HG02642 (cell line): ENCODE measurements at regions not wholly inside any gene's neighbourhood (a gene's known extent, or its start where the extent isn't known, plus 50 kb on each side); places are given as distances from the start of the nearest gene placed in this dataset.

Experiments
- ATAC-seq: cut with Tn5 transposase; IDR thresholded peaks from one replicate; pipeline ENCODE4 v1.9.1; 2021; ENCODE audit warnings: mild to moderate bottlenecking; ENCODE audit not compliant: unreplicated experiment, poor library complexity

DNA sequence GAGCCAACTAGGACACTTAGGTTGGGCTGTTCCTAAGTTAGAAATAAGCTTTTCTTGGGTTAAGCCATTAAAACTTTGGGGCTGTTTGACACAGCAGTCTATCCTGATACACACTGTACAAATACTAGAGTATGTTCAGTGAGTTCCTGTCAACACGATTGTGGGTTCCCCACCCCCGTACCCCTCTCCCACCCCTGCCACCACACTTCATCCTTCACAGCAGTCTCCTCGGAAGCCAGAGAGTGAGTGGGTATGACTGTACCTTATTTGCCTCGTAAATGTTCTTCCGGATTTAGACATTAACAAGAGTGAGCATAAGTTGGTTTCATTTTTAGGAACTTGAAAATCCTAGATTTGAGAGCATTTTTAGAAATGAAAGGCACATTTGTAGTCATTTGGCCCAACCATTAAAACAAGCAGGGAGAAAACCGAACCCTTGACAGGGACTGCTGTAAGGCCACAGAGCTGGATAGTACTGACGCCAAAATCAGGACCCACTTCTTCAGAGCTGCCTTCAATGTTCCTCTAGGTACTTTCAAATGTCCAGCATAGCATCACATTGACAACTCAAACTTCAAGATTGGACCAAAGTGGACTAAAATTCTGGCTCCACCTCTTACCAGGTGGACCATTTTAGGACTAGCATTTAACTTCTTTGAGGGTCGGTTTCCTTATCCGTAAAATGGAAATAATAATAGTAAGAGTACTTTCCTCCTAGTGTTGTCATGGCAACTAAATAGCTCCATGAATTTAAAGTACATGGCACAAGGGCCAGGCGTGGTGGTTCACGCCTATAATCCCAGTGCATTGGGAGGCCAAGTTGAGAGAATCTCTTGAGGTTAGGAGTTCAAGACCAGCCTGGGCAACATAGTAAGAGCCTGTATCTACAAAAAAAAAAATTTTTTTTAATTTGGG, 166.3 kb upstream of the SERTAD2 start:
- ATAC-seq: peak; percentile 87

DNA sequence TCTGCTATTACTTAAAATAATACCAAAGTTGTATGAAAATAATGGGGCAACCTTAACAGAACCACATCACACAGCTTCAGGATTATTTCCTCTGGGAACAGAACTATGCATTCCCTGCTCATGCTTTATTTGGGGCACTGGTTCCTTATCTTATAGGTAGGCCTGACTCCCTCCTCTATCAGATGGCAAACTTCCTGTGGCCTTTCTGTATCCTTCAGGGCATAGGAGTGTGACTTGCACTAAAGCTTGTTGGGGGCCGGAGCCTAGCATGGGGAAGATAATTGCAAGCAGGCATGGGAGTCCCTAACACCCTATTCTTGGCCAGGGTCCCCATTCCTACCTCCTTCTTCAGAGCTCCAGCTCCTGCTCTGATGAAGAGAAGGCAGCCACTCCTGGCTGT, 167.2 kb upstream of the SERTAD2 start:
- ATAC-seq: no peak

DNA sequence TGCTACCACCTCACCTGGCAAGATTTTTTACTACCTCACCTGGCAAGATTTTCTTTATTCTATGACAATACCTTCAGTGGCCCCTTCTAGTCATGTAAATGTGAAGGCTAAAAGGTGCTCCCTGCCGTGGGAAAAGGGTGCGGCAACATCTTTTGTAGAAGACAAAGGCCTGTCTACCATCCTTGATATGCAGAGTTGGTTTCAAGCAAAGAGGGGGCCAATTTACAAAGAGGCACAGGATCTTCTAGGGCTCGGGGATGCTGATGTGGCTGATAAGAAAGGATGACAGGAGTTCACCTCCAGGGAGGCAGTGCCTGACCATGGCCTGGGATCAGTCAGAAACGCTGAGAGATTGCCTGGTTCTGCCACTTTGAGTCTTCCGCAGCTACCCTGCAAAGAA, 165.4 kb upstream of the SLC1A4 start:
- ATAC-seq: no peak

DNA sequence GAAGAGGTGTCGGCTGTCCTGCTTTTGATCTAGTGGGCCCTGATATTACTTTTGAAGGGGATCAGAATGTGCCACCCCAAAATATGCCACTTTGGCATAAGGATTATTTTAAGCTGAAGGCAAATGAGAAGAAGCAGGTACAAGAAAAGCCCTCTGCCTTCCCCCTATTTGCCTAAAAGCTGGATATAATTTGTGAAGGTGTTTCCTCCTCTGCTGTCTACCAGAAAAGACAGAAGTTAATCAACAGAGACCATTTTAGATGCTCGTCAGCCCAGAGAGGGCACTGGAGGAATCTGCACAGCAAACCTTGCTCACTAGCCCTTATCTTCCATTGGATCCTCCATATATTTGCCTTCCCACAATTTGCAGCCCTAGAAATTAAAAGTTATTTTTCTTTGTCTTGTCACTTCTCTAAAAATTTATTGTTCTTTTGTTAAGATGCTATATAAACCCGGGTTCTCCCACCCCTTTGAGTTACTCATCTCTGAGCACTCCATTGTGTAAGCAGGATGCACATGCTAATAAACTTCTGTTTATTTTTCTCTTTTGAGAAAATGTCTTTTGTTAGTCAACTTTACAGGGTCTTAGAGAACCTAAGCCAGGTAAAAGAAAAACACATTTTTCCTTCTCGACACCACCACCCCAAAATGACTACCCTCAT, 163.2 kb upstream of the SLC1A4 start:
- ATAC-seq: no peak

DNA sequence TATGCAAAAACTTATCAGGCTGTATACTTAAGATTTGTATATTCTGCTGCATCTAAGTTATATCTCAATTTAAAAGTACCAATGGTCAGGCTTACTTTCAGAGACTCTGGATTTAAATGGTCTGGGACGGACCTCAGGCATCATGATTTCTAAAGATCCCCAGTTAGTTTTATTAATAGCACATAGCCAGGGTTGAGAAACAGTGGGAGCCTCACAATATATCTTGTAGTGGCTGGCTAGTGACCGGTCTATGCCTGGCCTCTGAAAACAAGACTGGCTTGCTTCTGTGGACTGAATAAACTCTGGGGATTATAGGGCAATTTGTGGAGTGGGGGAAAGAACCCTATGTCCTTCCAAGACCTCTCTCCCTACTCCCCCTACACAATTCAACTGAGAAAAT, 162.5 kb upstream of the SLC1A4 start:
- no peak for ATAC-seq

DNA sequence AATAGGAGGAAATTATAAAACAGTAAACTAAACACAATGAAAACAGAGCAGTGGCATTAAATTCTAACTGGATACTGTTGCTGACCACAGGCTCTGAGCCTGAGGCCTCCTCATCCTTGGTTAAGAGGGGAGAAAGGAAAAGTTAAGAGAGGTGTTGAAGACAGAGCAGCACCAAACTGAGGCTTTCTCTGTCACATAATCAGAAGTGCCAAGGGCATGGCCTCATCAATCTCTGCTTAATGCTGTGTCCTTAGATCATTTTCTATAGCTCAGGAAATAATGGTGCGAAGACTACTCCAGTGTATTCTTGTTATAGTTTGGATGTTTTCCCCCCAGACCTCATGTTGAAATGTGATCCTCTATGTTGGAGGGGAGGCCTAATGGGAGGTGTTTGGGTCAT, 160.9 kb upstream of the SLC1A4 start:
- no peak for ATAC-seq

DNA sequence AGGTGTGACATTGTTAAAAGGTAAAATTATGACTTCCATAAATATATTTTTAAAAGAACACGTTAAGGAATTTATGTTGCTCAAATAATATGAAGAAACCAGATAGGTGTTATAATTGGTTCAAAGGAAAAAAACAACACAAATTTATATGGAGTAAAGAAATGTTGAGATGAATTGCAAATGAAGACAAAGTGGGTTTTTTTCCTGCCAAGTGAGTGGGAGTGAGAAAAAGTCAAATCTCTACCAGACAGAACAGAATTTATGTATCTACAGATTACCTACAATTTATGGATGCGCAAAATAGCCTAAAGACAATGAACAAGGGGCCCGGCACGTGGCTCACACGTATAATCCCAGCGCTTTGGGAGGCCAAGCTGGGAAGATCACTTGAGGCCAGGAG, 159.7 kb upstream of the SLC1A4 start:
- no peak for ATAC-seq

DNA sequence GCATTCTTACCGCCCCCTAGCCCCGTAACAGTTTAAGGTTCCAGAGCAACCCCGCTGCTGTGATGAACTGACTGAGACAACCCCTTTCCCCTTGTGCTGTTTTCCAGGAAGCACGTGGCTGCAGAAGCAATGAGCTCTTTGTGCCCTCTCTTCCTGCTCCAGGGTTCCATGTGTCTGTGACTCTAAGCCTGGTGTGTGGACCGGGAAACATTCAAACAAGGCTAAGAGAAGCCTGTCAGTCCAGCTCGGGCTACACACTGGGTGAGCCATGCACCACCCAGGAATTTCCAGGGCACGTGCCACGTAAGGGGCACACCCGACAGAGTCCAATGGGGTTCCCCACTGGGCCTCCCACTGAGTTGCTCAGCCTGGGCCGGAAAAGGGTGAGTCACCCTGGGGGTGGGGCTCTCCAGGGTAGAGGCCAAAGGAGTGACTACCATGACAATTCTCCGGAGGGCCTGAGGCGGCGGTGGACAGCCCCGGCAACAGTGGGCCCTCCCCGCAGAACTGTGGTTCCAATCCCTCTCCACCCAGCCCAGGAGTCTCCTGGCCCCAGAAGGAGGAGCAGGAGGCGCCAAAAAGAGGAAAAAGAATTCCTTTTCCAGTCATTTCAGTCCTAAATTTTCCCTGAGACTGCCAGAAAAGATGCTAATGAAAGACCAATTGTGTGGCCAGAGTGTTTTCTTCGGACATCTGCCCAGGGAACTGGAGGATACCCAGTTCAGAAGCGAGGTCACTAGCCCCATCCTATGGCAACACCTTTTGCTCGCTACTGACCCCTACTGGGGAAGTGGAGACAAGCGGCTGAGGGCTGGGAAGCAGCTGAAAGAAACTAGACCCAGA, 157.8 kb upstream of the SLC1A4 start:
- ATAC-seq: peak; percentile 87

DNA sequence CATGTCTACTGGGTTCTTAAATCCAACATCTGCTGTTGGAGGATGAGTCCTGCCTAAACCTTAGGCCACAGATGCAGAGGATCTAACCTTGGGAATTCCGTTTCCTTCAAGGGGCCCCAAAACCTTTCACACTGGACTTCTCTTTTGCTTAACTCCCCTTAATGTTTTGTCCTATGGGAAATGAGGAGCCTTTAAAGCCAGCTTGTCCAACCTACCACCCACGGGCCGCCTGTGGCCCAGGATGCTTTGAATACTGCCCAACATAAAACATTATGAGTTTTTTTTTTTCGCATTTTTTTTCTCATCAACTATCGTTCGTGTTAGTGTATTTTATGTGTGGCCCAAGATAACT, 157.2 kb upstream of the SLC1A4 start:
- ATAC-seq: no peak

DNA sequence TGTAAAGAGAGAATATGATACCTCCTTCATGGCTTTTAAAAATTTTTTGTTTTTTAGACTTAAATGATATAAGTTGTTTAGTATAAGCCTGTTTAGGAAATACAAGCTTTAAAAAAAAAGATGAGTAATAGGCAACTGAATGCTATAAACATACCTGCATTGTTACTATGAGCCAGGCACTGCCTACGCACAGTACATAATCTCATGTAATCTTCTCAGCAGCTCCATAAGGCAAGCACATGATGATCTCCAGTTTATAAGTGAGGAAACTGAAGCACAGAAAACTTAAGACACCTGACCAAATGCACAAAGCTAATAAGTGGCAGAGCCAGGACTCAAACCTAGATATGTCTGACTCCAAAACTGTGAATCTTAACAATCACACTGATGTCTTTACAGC, 156.3 kb upstream of the SLC1A4 start:
- no peak for ATAC-seq

DNA sequence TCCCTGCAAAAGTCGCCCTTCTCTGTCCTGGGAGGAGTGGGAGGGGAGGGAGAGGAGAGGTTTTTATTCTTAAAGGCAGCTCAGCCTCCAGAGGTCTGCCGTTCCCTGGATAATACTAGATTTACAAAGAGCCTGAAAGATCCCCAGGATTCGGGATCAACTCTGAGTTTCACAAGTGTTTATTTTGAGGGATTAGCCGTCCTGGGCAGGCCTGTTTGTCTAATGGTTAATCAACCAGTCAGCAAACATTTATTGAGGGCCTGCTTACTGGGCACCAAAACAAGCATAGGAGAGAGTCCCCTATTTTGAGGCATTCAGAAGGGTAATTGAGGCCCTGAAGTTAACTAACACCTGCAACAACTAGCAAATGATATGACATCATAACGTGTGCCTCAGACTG, 152.6 kb upstream of the SLC1A4 start:
- ATAC-seq: no peak

DNA sequence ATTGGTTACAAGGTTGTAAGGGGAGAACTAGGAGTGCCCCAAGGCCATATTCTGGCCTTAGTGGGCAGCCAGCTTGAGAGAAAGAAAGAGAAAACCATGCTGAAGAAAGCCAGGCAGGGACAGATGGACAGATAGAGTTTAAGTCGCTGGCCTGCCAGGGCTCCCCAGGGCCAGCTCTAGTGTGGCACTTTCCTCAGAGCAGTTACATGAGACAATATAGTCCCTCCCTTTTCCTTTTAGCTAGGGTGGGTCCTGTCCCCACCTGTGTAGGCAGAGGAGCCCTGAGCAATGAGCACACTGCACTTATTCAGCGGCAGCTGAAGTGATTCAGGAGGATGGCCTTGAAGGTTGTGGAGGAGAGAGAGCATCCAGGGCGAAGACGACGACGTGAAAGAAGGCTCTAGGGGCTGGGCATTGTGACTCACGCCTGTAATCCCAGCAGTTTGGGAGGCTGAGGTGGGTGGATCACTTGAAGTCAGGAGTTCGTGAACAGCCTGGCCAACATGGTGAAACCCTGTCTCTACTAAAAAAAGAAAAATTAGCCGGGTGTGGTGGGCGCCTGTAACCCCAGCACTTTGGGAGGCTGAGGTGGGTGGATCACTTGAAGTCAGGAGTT, 152.0 kb upstream of the SLC1A4 start:
- ATAC-seq: no peak

DNA sequence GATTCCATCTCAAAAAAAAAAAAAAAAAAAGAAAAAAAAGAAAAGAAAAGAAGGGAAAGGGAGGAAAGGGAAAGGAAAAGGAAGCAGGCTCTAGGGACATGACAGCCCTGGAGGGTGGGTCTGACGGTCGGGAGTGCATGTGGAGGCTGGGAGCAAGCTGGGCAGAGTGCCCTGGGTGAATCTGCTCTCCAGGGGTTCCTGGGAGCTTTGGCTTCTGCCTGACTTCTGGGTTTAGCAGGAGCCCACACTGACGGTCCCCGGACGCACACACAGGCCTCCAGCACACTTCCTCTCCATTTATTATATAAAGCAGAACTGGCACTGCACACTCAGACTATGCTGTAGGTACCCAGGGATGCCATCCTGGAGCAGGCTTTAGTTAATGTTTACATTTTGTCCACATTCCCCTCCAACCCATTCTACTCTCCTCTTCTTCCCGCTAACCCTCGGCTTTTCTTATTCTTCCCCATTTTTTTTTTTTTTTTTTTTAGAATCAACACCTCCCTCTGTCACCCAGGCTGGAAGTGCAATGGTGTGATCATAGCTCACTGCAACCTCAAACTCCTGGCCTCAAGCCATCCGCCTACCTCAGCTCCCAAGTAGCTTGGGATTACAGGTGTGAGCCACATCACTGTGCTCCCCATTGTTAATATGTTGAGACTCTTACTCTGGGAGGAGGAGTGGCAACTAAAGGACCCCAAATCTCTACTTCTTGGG, 151.1 kb upstream of the SLC1A4 start:
- no peak for ATAC-seq

DNA sequence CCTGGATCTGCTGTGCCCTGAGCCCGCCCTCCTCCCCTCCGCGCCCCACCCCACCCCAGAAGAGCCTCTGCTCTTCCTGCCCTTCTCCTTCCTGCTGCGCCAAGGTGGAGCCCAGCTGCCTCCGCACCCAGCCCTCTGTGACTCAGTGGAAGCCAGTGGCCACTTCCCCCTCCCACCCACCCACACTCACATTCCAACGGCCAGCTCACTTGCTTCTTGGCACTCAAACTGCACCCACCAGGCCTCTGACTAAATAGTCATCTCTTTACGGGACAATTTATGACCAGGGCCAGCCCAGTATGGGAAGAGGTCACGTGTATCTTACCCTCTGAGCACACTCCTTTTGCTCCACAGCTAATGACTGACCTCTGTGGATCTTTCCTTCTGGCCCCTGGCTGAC, 150.4 kb upstream of the SLC1A4 start:
- no peak for ATAC-seq

DNA sequence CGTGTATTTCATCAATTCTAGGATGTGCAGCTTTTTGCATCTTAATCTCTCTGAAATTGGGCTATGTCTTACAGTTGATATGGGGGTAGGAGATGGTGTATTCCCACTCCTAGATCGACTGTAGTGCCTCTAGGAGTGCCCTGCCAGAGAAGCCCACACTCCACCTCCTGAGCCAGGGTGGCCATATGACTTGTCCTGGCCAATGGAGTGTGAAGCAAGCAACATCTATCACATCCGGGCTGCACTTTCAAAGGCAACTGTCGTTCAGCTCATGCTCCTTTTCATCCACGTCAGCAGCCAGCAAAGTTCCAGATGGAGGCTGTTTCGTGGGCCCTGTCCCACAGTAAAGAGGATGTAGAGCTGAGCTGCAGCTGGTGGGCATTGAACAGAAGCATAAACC, 149.4 kb upstream of the SLC1A4 start:
- peak; percentile 86 for ATAC-seq

DNA sequence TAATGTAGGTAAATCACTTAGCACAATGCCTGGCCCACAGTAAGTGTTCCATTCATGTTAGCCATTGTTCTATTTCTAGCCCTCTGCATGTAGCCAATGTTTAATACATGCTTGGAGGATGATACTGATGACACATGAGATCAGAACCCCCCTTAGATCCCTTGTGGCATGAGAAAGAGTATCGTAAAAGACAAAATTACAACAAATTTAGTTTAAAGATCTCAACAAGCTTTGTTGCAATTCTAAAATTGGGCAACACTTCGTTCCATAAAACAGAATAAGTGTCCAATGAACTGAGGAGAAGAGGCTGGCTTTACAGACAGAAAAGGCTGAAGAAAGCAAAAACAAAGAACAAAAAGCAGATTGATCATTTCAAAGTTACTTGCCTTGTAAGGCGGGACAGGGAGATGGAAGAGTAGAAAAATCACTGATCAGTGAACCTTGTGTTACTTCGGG, 148.7 kb upstream of the SLC1A4 start:
- ATAC-seq: no peak

DNA sequence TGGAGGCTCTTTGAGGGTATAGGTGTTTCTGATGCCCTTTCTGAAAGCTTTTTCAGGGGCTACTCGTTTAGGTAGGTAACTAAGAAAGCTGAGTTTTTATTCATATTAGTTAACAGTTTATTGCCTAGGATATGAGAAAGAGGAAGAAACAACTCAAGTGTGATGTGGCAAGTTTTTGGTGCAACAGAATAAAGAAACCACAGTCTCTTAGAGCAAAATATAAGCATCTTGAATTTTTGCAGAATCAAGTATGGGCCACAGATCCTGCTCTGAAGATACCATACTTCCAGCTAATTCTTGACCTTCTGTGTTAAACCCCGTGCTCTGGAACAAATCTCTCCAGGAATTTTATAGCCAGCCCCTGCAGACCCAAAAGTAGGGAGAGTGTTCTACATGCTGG, 147.7 kb upstream of the SLC1A4 start:
- no peak for ATAC-seq

DNA sequence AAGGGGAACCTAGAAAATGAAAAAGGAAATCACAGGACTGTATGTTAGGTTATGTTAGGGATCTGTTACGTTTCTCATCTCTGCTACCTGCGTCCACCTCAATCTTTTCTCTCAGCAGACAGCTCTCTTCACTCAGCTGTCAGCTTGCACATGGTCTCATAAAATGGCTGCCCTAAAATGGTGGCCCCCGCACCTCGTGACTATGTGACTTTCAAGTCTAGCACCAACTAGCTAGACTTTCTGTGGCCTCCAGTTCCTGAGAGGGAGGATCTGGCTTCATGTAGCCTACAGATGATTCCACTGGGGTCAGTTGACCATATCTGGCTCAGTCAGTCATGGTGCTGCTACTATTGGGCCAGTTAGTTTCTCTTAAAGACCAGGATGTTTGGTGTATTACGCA, 147.2 kb upstream of the SLC1A4 start:
- ATAC-seq: no peak

DNA sequence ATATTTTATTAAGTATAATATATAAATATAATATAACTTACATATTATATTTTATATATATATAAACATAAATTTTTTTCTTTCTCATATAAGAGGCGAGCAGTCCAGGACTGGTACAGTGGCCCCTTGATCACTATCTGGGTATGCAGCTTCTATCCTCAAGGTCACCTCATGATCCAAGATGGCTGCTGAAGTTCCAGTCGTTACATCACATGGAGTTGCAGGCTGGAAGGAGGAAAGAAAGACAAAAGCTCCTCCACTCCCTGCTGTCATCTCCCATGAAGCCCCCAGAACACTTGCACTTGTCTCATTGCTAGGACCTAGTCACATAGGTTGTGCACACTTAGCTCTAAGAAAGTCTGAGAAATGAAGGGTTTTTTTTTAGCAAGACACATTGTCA, 145.1 kb upstream of the SLC1A4 start:
- no peak for ATAC-seq
